NCI-H446 (cell line): ENCODE measurements at regions not wholly inside any gene's neighbourhood (a gene's known extent, or its start where the extent isn't known, plus 50 kb on each side); places are given as distances from the start of the nearest gene placed in this dataset.

Source experiments
- DNase-seq, 2 experiments: peaks; one replicate each; lab custom pipeline; 2025; lab: John Stamatoyannopoulos, UW

- no peak for DNase-seq
Observed at GRCh38 chr12:30437616-30438015, 258.1 kb downstream of the IPO8 start.

GRCh38 chr12:30437044-30437443 lies 258.6 kb downstream of the IPO8 start:
- DNase-seq = no peak

- DNase-seq = no peak
Observed at GRCh38 chr12:30428098-30428497, 267.6 kb downstream of the IPO8 start.

GRCh38 chr12:30427555-30427954 lies 268.1 kb downstream of the IPO8 start:
- no peak for DNase-seq

GRCh38 chr12:30425445-30425844 lies 270.2 kb downstream of the IPO8 start:
- no peak for DNase-seq

- no peak for DNase-seq
Observed at GRCh38 chr12:30423330-30423729, 272.3 kb downstream of the IPO8 start.

- no peak for DNase-seq
Observed at GRCh38 chr12:30422844-30423243, 272.8 kb downstream of the IPO8 start.

- DNase-seq = no peak
Observed at GRCh38 chr12:30420561-30420960, 275.1 kb downstream of the IPO8 start.

GRCh38 chr12:30417697-30418231 lies 277.9 kb downstream of the IPO8 start:
- DNase-seq = no peak

- DNase-seq = no peak
Observed at GRCh38 chr12:30416631-30417030, 279.0 kb downstream of the IPO8 start.

GRCh38 chr12:30415777-30416176 lies 279.9 kb downstream of the IPO8 start:
- DNase-seq = no peak

GRCh38 chr12:30414507-30414906 lies 281.2 kb downstream of the IPO8 start:
- no peak for DNase-seq

GRCh38 chr12:30400349-30400748 lies 295.3 kb downstream of the IPO8 start:
- DNase-seq = no peak

GRCh38 chr12:30399859-30400258 lies 295.8 kb downstream of the IPO8 start:
- DNase-seq = no peak

GRCh38 chr12:30396576-30396975 lies 299.1 kb downstream of the IPO8 start:
- no peak for DNase-seq

- DNase-seq = no peak
Observed at GRCh38 chr12:30395190-30395589, 300.5 kb downstream of the IPO8 start.

- DNase-seq = no peak
Observed at GRCh38 chr12:30391766-30392366, 303.8 kb downstream of the IPO8 start.

GRCh38 chr12:30385706-30386105 lies 310.0 kb downstream of the IPO8 start:
- DNase-seq = no peak

GRCh38 chr12:30384976-30385375 lies 310.7 kb downstream of the IPO8 start:
- DNase-seq = no peak

GRCh38 chr12:30378307-30378706 lies 317.4 kb downstream of the IPO8 start:
- DNase-seq = no peak

- no peak for DNase-seq
Observed at GRCh38 chr12:30364822-30365221, 330.8 kb downstream of the IPO8 start.

GRCh38 chr12:30361145-30361544 lies 334.5 kb downstream of the IPO8 start:
- DNase-seq = no peak

- no peak for DNase-seq
Observed at GRCh38 chr12:30358671-30359070, 337.0 kb downstream of the IPO8 start.

GRCh38 chr12:30357766-30358490 lies 337.7 kb downstream of the IPO8 start:
- no peak for DNase-seq
